ENCODE measurements at regions not wholly inside any gene's neighbourhood (a gene's known extent, or its start where the extent isn't known, plus 50 kb on each side); places are given as distances from the start of the nearest gene placed in this dataset.
"Not testable (repeated sequence)": the region's sequence is repeated elsewhere in the genome, so short reads cannot be mapped to it uniquely, and the experiment has no call there.

DNA sequence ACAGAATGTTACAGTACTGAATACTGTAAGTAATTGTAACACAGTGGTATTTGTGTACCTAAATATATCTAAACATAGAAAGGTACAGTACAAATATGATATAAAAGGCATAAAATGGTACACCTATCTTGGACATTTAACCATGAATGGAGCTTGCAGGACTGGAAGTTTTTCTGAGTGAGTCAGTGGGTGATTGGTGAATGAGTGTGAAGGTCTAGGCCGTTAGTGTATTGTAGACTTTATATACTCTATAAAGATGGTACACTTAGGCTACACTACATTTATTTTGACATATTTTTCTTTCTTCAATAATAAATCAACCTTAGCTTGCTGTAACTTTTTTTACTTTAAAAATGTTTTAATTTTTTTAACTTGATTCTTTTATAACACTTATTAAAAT is 422.5 kb upstream of the FSTL5 start:
- no peak for DNase-seq

DNA sequence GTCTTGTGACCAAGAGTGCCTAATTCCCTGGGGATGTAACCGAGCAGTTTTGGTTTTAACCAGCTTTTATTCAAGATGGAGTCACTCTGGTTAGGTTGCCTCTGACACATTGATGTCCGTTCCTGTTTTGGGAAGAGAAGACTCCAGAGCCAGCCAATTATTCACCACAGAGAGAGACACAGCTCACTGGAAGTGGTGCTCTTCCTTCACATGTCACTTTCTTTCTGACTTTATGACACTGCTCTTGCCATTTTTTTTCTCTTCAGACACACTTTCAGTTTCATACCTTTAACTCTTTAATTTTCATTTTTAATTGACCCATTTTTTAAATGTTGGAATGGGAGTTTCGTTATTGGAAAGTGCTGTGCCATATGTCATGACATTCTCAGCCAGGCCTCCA is 418.4 kb upstream of the FSTL5 start:
- DNase-seq: no peak

DNA sequence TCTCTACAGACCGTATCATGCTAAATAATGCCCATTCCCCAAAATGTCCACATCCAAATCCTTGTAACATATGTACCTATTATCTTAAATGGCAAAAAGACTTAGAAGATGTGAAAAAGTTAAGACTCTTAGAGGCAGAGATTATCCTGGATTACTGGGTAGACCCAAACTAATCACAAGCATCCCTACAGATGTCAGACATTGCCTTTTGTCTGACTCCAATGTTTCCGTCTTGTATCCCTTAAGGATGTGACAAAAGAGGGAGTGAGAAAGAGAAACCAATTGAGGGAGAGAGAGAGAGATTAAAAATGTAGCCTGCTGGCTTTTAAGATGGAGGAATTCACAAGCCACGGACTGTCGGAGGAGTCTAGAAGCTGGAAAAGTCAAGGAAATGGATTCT is 401.9 kb upstream of the FSTL5 start:
- no peak for DNase-seq

DNA sequence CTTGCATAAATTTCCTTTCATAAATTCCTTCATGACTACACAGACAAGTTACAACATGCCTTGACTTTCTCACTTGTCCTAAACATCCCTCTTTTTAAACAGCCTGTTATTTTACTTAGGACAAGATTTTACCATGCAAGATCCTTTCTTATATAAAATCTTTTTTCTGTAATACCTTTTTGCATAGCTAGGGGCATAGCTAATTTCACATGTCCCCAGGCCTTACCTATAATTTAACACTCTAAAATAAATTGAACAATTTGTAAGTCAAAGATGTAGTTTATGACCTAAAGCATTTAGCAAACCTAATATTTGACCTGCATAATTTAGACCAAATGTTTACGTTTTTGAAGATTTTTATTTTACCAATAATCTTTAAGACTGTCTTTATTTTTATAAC is 396.3 kb upstream of the FSTL5 start:
- DNase-seq: no peak

DNA sequence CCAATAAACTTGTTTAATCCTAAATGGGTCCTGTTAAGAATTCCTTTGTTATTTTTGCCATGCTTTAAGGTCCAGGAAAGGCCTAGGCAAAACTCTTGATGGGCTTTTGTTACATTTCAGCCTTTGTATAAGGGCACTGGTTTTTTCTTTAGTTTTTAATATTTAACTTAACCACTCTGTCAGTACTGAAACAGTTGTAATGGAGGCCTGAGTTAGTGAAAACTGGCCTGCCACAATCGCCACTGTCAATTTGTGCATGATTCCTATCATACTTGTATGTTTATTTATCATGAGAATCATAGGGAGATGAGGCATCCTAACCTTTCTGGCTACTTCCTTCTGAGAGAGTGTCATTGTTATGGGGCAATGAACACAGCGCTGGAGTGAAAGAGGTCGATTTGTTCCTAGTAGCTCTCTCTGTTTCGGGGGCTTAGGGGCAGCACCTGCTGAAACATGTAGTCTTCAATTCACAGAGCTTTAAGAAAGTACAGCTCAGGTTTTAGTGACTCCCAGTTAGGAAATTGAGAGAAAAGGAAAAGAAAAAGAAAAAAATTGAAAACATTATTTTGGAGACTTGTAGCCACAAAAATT is 393.8 kb upstream of the FSTL5 start:
- DNase-seq: no peak

DNA sequence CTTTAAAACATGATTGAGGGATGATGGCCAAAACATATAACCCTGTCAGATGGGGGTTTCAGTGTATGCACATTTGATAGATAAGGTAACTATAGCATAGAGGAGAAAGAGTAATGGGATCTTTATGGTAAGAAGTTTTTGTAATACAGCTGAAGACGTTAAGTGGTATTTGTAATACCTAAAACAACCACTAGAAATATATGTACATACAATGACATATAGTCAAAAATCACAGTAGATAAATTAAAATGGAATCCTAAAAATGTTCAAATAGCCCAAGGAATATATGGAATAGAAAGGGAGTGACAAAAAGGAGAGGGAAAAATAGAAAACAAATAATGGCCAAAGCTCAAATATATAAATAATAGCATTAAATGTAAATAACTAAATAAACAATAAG is 371.3 kb upstream of the FSTL5 start:
- DNase-seq: no peak

DNA sequence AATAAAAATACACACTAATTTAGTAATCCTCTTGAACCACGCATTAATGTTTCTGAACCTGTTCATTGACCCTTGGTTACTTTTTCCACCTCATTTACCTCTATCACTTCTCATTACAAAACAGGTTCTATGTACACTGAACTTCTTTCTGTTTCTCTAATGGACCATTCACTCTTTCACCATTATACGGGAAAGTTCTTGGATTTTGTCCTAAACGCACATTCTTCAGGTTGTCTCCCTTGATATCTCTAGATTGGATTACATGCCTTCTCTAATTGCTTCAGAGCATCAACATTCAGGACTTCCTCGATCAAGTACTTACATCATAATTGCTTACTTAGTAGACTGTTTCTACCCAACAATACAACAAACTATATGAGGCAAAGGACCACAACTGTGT is 359.4 kb upstream of the FSTL5 start:
- no peak for DNase-seq

DNA sequence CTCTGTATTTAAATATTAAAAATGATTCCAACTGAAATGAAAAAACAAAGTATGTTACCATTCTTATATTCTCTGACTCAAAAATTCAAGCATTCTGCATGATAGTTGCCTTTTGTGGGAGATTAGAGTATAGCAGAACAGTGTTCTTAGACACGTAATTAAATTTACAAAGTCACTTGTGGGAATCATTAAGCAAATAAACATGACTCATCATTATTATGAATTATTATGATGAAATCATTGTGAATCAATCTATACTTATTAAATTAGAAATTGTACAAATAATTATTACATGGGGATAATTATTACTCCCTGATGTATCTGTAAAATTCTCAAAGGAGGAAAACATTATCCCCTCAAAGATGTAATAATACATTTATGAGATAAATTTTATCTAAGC is 358.9 kb upstream of the FSTL5 start:
- DNase-seq: no peak

DNA sequence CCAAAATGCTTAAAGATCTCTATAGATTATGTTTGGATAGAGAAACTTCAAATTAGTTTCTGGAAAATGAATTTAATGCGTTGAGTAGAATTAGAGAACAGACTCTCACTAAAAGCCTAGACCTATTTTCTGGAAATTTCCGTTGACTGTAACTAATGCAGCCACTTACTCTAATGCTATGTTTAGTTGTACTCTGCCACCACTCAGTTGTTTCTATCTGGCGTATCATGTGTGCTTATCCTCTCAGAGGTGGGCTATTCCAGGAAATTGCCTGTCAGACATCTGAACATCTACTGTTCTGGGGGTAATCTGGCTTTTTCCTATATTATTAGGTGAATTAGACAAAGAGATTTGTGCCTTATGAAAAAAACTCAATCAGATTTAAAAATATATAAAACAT is 347.1 kb upstream of the FSTL5 start:
- no peak for DNase-seq

DNA sequence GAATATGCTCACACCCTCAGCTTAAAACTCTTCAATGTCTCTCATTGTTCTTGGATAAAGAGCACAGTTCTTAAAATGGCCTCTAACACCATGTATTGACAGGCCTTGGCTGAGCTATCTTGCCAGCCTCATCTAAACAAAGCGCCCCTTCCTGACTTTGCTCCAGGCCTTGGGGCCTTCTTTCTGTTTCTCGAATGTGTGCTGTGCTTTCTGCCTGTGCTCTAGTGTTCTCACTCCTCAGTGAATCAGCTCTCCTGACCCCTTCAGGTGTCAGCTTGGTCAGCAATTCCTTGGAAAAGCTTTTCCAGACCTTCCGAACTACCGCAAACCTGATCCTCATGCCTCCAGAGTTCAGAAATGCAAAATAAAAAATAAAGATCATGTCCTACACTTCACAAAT is 346.3 kb upstream of the FSTL5 start:
- DNase-seq: no peak

DNA sequence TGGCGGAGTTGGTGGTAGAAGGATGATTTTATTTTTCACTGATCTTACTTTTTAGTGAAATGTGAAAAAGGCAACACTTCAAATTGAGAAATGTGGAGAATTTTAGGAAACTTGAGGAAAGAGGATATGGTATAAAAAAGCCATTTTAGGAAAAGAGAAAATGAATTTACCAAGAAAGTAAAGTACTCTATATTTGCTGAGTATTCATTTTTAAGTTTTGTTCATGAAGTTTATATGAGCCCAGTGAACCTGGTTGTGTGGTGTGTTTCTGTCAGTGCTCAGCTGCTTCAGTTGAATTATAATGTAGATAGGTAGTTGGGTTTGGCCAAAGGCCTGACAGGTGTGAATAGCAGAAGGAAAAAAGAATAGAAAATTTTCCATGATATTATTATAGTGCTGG is 345.5 kb upstream of the FSTL5 start:
- no peak for DNase-seq

DNA sequence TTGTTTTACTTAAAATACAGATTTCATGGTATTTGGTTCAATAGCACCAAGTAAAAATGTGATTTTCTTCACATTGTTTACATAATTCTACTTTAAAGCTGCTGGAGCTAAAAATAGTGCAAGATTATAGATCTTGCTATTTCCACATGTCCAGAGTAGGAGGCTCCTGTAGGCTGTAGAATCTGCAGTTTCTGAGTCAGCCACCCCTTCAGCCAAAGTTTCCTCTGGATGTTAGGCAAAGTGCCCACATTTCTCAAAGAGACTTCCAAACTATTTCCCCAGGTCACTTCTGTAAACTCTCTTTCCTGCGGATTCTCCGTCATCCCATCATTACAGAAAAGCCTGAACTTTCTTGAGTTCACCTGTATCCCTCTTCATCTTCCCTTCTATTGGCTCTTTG is 342.5 kb upstream of the FSTL5 start:
- no peak for DNase-seq

DNA sequence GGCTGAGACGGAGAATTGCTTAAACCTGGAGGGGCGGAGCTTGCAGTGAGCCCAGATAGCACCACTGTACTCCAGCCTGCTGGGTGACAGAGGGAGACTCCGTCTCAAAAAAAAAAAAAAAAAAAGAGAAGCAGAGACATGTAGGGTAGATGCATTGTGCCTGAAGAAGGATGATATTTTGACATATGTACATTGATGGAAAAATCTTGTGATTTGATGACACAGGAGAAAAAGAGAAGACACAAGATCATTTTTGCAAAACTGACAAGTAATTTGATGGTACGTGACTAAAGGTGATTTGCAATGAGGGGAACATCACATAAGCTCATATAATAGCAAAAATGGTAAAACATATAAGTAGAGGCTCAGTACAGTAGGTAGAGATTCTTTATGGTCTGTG is 340.1 kb upstream of the FSTL5 start:
- DNase-seq: no peak

DNA sequence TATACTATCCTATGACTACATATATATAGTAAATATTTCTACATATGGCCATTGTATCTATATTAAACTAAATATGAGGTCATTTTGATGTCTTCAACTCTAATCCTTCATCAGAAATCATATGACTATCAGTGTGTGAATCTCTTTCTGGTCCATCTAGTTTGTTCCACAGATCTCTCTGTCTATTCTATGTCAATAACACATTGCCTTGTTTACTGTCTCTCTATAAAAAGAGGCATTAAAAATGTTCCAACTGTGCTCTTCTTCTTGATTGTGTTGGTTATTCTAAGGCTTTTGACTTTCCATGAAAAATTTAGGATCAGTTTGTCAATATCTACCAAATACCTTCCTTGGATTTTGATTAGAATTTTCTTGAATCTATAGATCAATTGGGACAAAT is 338.3 kb upstream of the FSTL5 start:
- DNase-seq: no peak

DNA sequence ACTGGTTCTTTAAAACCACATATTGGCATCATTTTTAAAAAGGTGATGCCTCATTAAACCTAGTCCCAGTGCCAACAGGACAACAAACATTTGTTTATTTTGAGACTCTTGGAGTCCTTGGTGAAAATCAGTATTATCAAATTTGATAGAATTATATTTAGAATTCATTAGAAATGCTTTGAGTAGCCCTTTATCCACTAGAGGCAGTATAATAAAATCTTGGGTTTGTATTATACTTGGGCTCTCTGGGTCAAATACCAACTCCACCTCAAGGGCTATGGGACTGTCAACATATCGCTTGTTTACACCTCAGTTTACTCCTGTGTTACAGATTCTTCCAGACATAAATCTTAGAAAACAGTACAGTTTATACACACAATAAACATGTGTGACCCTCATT is 335.7 kb upstream of the FSTL5 start:
- DNase-seq: no peak

DNA sequence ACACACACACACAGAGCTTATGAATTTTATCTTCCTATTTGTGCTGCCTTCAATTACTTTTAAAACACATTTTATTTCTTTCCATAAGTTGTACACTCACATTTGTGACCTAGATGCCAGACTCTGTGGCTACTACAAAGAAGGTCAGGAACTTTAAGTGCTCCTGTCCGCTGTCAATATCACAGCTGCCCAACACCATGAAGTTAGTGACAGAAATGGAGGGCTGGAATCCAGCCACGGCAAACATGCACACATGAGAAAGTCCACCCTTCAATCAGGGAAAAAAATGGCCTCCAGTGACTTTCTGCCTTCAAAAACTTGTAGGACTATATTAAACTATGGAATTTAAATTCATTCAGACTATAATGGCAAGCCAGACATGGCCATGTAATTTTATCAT is 334.4 kb upstream of the FSTL5 start:
- no peak for DNase-seq

DNA sequence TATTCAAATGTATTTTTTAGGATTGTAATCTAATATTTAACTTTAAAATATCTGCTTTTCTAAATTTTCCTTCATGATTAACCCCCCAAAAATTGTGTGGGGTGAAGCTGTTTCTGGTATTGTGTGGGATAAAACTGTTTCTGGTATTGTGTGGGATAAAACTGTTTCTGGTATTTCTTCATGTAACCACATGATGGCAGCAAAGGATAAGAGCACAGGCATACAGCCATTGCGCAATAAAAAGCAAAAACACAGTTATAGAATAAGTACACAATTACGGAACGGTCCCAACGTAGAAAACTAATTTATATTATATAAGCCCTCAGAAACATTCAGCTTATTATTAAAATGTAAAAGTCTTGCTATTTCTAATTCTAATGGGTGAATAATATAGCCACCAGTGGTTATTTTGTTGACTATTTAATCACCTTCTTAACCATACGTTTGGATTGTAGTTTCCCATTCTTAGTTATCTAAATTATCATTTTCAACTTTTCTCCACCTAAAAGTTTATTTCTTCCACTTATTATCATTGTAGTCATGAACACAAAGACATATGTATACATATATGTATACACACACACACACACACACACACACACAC is 333.9 kb upstream of the FSTL5 start:
- DNase-seq: peak; percentile 21

DNA sequence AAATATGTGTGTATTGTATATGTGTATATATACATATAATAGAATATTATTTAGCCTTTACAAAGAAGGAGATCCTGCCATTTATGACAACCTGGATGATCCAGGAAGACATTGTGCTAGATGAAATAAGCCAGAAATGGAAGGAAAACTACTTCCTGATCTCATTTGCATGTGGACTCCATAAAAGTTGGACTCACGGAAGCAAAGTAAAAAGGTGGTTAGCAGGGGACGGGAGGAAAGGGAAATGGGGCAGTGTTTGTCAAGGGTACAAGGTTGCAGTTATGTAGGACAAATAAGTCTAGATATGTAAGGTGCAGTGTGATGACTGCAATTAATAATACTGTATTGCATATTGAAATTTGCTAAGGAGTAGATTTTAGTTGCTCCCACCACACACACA is 331.1 kb upstream of the FSTL5 start:
- no peak for DNase-seq

DNA sequence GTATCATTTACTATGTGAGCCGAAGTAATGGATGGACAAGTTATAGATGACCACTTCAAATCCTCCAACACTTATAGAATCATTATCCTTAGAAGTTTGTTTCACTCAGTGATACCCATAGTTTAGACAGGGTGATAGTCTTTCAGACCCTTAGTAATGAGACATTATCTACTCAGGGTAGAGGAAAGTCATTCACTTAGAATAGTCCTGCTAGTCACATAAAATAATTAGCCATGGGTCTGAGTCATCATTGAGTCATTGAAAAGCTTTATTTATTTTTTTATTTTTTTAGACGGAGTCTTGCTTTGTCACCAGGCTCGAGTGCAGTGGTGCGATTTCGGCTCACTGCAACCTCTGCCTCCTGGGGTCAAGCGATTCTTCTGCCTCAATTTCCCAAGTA is 321.7 kb upstream of the FSTL5 start:
- peak; percentile 10 for DNase-seq

DNA sequence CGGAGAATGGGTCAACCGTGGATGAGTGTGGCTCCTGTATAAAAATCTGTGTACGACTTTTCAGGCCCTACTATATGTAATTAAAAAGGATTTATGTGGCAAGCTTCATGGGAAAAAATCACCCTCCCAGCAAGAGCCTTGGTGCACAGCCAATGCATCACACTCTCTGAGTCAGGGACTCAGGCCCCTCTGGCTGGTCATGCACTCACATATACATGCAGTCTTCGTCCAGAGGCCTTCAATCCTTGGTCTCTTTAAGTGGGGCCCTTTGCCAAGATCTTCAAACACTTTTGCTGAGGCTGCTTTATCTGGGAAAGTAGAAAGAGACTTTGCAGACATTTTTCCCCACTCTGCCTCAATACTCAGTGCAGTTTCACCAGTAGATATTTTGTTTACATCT is 311.4 kb upstream of the FSTL5 start:
- no peak for DNase-seq

DNA sequence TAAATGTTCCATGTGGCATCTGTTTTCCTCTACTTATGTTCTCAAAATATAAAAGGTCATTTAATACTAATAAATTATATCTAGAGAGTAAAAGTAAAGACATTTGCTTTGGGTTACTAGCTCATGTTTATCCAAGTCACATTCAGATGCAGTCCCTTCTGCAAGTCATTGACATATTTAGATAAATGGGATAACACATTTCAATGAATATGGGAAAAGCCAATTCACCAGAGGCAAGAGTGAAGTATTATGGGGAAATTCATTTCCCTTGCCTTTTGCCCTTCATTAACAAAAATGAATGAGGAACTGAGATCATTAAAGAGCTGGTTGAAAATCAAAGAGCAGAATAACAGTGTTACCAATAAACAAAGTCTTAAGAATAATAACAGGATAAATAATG is 306.2 kb upstream of the FSTL5 start:
- no peak for DNase-seq

DNA sequence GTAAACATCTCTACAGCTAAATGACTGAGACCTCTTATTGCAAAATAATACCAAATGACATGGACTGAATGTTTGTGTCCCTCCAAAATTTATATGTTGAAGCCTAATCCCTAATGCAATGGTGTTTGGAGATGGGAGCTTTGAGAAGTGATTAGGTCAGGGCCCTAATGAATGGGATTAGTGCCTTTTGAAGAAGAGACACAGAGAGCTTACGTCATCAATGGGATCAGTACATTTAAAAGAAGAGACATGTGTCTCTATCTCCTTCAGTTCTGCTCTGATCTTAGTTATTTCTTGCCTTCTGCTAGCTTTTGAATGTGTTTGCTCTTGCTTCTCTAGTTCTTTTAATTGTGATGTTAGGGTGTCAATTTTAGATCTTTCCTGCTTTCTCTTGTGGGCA is 301.6 kb upstream of the FSTL5 start:
- DNase-seq: not testable (repeated sequence)

DNA sequence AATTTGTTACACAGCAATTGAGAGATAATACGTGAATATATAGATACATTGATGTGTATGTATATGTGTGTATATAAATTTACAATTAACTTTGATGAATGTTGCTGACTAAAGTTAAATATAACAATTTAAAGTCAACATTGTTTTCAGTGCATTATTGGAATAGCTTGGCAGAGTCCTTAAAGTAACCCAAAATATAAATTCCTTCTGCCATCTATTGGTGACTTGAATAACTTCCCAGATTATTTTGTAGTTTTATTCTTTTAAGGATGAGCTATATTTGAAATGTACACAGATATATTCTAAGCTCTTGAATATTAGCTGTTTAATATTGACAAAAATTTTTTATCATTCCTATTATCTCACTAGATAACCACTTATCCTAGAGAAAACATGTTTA is 298.2 kb upstream of the FSTL5 start:
- DNase-seq: no peak

DNA sequence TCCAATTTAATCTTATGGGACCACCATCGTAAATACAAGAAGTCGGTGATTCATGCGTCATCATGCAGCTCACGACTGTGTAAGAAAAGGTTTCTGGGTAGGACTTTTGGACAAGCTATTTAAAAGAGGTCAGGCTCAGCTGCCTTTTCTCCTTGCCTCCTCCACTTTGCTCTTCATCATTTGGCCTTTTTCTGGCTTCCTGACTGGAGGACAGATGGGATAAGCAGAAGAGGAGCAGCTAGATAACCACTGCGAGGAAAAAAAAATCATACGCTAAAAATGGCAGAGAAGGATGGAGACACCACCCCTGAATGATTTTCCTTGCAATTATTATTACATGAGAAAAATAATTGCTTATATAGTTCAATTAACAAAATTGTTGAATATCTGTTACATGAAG is 294.3 kb upstream of the FSTL5 start:
- no peak for DNase-seq

DNA sequence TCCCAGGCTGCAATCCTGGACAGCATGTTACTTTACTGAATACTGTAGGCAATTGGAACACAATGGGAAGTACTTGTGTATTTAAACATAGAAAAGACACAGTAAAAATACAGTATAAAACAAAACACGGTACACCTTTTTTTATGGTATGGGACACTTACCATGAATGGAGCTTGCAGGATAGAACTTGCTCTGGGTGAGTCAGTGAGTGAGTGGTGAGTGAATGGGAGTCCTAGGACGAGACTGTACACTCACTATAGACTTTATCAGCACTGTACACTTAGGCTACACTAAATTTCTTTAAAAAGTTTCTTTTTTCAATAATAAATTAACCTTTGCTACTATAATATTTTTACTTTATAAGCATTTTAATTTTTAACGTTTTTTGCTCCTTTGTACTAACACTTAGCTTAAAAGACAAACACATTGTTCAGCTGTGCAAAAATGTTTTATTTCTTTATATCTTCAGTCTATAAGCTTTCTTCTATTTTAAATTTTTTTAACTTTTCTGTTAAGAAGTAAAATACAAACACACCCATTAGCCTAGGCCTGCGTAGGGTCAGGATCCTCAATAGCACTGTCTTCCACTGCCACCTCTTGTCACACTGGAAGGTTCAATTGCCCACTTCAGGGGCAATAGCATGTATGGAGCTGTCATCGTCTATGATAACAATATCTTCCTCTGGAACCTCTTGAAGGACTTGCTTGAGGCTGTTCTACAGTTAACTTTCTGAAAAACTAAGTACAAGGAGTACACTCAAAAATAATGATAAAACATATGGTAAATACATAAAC is 293.5 kb upstream of the FSTL5 start:
- no peak for DNase-seq

All from EL (cell line).